HG02981 (cell line): ENCODE measurements at regions not wholly inside any gene's neighbourhood (a gene's known extent, or its start where the extent isn't known, plus 50 kb on each side); places are given as distances from the start of the nearest gene placed in this dataset.

Experiments
- ATAC-seq: cut with Tn5 transposase; IDR thresholded peaks from one replicate; pipeline ENCODE4 v1.9.1; 2021; ENCODE audit warnings: mild to moderate bottlenecking, moderate library complexity; ENCODE audit not compliant: unreplicated experiment

DNA sequence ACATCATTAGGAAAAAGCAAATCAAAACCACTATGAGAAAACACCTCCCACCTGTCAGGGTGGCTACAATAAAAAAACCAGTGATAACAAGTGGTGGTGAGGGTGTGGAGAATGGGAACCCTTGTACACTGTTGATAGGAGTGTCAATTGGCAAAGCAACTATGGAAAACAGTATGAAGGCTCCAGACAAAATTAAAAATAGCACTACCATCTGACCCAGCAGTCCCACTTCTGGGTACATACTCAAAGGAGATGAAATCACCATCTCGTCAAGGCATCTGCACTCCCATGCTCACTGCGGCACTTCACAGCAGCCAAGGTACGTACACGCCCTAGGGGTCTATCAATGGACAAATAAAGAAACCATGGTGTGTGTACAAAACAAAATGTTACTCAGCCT, 715.1 kb downstream of the UQCRFS1 start:
- ATAC-seq = no peak

DNA sequence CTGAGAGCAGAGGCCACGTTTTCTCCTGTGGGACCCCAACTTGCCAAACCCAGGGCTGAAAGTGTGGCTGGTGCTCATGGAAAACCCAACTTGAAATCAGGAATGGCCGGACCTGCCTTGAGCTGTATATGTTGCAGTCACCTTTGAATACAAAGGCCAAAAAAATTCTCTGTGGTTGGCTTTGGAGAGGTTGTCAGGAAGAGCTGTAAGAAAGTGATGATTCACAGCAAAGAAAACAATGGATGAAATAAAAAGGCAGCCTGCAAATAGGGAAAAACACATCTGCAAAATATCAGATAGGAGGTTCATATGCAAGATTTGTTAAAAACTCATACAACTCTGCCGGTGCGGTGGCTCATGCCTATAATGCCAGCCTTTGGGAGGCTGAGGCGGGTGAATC, 715.8 kb downstream of the UQCRFS1 start:
- ATAC-seq = no peak

DNA sequence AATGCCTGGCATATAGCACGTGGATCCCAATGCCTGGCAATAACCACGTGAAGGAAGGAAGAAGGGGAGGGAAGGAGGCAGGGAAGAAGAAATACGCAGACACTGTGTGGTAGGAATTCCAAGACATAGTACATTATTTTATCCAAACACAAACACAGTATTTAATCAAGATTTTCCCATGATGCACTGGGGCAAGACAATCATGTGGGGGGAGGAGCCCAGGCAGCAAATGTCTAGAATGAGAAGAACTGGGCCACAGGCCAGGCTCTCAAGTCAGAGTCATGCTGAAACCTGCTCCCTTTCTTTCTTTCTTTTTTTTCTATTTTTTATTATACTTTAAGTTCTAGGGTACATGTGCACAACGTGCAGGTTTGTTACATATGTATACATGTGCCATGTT, 717.9 kb downstream of the UQCRFS1 start:
- ATAC-seq = no peak

DNA sequence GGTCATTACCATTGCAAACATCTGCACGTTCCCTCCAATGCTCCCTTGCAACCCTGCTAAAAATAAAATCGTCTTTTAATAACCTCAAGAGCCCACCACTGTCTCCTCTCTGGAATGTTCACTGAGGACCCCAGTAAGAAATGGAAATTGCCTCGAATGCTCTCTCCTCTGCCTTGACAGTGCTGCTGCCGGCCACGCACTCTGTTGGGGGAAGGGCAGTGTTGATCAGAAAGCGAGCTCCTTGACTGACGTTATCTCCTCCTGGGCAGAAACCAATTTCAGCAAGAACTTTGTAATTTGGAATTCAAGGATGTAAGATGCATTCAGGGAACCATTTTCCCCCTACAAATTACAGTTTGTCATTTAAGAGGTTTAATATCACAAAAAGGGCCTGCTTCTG, 718.5 kb downstream of the UQCRFS1 start:
- ATAC-seq = no peak

DNA sequence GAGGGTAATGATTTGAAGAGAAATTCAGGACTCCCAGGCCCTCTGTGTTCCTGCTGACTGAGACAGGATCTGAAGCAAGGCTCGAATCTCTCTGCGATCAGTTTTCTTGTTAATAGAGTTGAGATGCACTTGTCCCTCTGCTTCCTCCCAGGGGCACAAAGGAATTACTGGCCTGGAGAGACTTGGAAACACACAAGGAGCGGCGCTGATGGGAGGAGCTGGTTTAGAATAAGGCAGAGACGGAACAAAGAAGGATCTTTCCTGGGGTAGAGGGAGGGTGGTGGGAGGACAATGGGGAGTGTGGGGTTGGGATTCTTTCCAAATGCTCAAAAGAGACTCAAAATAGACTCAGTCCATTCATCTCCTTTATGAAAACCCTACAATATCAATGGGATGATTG, 719.1 kb downstream of the UQCRFS1 start:
- no peak for ATAC-seq

DNA sequence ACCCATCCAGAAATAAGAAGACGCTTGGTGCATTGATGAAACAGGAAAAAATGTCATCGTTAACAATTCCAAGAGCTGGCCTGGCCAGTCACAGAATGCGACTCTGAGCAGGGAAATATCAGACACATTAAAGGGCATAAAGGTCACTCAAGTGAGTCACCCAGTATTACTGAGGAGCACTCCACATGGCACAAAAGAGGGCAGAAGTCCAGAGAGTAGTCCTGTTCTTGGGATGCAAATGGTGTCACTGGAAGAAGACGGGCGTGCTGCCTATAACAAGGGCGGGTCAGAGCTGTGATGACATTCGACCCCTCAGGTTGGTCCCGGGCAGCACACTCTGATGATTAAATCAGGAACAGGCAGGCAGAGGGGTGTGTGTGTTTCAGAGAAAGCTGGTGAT, 720.3 kb downstream of the UQCRFS1 start:
- ATAC-seq = no peak

DNA sequence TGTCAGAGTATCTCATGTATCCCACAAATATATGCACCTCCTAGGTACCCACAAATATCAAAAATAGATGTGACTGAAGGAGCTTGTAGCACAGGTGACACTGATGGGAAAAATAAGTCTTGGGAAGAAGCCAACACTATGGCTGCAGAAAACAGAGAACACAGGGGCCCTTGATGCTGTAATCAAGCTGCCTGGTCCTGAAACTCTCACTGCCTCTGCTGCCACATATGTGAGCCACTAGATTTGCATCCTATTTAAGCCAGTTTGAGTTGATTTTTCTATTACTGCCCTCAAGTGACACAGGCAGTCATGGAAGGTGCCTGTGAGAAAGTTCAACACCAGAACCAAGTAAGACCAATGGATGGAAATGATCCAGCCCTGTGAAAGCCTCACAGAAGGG, 720.8 kb downstream of the UQCRFS1 start:
- ATAC-seq = no peak

DNA sequence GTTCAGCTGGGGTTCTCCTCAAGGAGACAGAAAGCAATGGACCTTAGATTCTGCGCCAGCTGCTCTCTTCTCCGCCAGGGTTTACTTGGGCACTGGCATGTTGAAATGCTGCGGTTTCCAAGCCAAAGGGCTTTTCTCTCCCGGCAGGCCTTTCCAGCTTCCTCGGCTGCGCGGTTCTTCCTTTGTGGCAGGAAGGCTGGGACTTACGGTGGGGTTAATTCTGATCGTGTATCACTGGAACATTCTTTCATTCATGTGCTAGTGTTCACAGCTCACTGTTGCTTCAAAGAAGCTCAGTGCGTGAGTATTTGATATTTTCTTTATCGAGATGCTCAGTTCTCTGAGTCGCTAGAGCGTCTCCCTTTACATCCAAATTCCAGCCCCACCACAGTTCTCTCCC, 723.2 kb downstream of the UQCRFS1 start:
- no peak for ATAC-seq

DNA sequence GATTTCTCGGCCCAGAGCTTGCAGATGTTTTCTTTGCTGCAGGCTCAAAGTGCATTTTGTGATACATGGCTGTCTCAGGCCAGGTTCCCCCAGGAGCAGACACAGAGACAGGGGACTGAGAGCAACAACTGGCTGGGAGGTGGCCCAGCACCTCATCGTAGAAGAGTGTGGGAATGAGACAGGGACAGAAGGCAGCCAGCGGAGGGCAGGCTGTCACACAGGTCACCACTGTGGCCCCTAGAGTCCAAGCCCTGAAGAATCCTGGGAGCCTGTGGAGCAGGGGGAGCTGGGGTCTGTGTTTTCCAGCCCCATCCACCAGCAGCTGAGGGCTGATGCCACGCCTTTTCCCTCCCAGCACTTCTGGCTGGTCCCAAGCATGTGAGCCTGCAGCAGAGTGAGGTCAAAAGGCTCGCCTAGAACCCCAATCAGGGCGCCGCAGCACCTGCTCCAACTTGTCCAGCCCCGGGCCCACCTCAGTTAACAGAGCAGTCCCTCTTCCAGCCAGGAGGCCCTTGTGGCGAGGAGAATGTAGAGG, 723.8 kb downstream of the UQCRFS1 start:
- ATAC-seq = no peak

DNA sequence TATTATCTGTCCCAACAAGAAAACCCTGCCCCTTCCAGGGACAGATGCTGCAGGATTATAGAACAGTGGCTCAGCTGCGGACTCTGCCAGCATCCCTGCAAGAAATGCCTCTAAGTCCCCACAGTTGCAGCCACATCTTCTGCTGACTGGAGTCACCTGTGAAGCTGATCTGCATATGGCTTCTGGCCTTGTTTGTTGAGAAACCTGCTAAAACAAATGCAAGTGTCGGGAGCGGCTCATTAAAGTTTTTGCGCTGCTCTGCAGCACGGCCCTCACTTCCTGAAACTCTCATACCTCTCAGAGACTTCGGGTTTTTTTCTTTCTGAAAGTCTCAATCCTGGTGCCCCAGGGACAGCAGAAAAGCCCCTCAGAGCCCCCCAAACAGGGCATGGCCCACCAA, 725.0 kb downstream of the UQCRFS1 start:
- ATAC-seq = no peak

DNA sequence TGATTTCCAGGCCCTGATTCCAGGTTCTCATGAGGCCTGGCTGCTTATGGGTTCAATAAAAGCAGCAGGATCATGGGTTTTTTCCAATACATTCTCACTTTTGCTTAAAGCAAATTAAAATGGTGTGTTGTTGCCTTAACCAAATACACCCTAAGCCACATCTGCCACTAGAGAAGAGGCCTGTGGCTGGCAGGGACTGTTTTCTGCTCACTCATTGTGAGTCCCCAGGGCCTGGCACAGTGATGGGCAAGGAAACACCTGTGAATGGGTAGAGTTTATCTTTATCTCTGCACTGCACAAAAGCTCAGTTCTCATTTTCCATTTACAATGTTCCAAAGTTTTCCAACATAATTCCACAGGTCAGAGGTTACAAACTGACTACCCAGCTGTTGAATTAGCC, 726.0 kb downstream of the UQCRFS1 start:
- no peak for ATAC-seq

DNA sequence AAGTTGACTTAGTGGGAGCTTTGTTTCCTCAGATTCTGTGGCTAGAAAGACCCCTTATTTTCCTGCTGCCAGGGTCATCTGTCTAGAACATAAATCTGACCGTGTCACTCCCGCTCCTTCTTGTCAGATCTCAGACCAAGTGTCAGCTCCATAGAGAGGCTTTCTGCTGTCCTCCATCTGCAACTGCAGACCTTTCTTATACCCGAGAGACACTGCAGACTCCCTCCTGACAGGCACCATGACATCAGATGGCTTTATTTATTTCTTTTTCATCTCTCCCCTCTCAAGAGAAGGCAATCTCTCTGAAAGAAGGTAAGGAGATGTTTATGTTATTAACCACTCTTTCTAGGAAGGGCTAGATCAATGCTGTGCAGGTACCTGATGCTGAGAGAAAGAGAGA, 726.5 kb downstream of the UQCRFS1 start:
- no peak for ATAC-seq

DNA sequence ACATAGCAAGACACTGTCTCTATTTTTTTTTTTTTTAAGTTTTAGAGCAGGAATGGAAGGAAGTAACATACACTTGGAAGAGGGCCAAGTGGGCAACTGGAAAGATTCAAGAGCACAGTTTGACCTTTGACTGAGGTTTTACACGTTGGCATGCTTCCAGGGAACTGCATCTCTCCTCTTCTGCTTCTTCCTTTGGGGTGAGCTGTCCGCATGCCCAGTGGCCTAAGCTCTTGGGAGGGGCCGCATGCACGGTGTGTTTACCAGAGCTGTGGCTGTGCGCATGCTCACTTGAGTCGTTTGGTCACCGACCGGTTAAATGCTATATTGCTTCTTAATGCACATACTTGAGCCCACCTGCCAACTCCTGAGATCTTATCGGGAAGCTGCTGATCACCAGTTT, 727.7 kb downstream of the UQCRFS1 start:
- ATAC-seq = no peak

DNA sequence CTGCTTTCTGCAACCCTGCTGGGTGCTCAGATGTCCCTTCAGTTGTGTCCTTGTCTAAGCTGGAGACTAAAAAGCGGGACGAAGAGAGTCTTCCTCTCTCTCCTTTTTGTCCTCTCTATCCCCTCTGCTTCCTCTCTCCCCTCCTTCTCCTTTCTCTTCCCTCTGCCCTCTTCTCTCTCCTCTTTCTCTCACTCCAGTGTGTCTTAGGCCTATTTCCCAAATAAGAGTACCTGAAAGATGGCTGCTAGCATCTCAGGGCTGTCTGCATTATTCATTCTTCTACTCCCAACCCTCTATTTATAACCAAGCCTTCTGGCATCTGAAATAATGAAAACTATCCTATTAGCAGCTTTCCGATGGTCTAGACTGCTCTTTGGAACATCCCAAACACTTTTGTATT, 729.8 kb downstream of the UQCRFS1 start:
- ATAC-seq = no peak

DNA sequence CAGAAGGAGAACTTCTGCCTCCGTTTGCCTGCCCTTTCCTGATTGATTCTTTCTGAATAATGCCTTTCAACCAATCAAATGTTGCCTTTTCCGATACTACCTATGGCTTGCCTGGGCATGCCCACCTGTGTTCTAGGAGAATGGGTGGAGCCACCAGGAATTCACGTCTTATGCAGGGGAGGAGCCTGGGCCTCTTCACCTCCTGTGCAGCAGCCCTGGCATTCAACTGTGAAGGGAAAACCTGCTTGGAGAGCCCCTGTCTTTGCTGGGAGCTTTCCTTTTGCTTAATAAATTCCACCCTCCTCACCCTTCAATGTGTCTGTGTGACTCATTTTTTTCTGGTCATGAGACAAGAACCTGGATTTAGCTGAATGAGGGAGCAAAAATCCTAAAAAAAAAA, 730.7 kb downstream of the UQCRFS1 start:
- no peak for ATAC-seq

DNA sequence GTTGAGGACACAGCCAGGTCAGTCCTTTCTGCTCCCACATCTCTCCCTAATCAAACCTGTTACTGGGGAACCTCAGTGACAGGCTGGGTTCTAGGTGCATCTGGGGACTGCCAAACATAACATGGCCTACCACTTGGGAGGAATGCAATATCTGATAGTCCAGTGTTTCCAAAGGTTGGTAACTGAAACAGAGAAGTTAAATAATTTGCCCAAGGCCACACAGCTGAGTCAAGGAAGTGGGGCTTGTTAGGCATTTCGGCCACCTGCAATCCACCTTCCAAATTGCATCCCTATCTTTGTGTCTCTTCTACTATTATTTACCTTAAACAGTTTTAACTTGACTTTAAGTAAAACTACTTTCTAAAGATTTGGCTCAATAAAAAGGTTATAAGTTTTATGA, 731.3 kb downstream of the UQCRFS1 start:
- no peak for ATAC-seq

DNA sequence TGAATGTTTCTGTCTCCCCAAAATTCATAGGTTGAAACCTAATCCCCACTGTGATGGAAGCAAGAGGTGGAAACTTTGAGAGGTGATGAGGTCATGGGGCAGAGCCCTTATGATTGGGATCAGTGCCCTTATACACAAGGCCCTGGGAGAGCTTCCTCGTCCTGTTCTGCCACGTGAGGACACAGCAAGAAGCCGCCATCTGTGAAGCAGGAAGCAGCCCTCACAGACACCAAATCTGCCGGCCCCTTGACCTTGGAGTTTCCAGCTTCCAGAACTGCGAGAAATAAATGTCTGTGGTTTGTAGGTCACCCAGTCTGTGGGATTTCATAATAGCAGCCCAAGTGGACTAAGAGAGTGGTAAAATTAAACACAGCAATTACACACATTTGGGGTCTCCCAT, 737.4 kb downstream of the UQCRFS1 start:
- ATAC-seq = no peak

DNA sequence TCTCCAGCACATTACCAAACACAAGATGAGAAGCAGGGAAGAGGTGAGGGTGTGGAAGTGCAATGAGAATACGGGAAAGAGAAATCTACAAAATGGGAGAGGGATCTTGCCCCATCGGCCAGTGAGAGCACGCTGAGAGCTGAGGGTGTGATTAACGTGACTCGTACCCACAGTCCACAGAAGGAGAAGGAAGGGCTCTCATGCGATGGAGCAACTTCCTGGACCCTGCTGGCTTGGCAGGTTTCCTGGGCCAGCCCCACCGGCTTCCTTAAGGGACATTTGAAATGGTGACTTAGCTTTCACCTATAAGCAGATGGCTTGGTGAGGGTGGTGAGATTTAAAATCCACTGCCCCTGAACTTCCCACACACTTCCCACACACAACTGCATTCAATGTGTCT, 740.1 kb downstream of the UQCRFS1 start:
- ATAC-seq = no peak

DNA sequence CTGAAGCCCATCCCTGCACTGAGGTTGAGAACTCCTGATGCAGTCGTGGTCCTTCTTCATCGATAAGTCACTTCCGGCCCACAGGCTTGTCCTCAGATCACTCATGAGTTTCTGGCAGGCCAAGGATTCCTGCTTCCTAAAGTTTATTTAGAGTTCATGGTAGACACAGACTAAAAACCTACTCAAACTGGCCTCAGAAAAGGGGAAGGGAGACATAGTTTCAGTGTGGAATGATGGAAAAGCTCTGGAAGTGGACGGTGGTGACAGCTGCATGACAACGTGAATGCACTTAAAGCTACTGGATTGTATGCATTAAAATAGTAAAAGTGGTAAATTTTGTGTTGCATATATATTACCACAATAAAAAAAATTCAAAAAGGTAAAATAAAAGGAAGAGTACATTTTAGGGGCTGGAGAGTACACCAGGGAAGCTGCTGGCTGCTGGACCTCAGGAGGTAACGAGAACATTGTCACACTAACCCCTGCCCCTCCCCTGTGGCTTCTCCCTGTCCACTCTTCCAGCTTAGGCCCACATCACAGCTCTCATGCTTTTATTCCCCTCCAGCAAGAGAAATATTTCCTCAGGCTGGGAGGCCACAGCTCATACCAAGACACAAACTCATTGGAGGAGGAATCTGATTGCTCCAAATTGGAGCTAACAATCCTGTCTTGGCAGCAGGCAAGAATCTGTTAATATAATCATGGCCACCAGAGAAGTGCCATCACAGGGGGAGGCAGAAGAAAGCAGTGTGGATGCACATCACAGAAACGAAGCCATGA, 741.0 kb downstream of the UQCRFS1 start:
- no peak for ATAC-seq

DNA sequence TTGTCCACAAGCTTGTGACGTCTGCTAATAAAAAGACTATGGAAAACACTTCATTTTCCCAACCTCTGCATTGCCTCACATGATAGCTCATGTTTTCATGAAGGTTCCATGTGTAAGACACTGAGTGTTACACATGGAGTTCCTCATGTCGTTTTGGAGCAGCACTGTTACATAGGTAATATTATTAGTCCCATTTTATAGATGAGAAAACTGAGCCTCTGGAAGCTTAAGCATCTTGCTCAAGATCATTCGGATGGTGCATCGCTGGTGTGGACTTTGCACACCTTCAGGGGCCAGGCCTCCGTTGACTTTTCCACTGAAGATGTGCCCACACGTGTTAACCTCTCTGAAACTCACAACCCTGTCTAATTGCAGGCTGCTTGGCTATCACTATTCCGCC, 743.4 kb downstream of the UQCRFS1 start:
- no peak for ATAC-seq

DNA sequence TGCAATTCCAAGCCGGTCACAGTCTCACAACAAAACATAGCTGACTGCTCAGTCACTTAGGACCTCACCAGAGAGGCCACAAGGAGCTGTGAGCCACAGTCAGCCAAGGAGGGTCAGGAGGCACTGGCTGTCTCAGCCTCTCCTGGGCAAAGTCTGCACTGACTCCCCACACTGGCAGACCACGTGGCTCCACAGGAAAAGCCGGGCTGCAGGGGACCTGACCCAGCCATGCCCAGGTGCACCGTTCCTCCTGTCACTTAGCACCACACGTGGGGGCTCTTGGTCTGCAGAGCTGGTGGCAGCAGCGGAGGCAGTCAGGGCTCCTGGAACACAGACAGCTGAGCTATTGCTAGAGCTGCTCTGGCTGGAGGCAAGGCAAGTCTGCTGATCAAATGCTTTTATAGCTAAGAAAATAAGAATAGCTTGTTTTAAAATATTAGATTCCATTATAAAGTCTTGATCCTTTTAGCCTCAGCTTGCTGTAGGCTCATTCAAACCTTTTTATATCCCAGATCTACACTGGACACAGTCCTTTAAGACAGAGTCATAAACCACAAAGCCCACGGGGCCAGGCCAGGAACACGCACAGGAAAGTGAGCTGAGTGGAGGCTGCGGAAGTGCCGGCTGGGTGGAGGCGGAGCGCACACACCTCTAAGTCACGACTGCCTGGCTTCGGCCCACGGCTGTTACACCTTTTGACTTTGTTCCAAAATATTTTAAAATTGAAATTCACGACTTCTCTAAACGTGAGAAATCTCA, 744.1 kb downstream of the UQCRFS1 start:
- ATAC-seq = no peak
